GM13977 (cell line): ENCODE measurements at regions not wholly inside any gene's neighbourhood (a gene's known extent, or its start where the extent isn't known, plus 50 kb on each side); places are given as distances from the start of the nearest gene placed in this dataset.

Experiments
- DNase-seq: peaks from one replicate; pipeline ENCODE4 v3.0.0; 2012; ENCODE audit warnings: low spot score
- in situ Hi-C: fragments of 300-500 bp; cut with MboI; formaldehyde crosslinking; loops from one replicate; pipeline ENCODE4 v1.12.0; 2022; ENCODE audit warnings: low sequenced_read_pairs, low pct_unique_long_range_greater_than_20kb, mixed read lengths, inconsistent platforms; ENCODE audit not compliant: unreplicated experiment
- TF ChIP-seq, protein P1 (sequence below): IDR thresholded peaks from 2 replicates; pipeline ENCODE4 v1.5.1; 2012; ENCODE audit warnings: mild to moderate bottlenecking, control low read depth; ENCODE audit not compliant: insufficient read depth; ENCODE audit errors: extremely low read depth, missing control alignments

DNA sequence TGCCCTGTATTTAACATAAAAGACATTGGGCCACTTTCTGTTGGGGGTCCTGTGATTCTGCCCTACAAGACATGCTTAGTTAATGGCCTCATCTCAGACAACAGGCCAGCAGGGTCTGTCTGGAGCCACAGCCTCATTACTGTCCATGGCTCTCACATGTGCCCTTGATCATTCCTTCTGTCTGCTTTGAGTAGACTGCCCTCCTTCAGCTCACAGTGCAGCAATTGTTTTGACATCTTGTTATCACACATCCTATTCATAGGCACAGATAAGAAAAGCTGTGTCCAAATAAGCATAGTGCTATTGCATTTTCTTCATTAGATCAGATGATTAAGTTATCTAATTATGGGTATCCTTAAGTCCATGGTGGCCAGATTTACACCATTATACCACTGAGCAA, 127.9 kb downstream of the KCTD12 start:
- in situ Hi-C loops = no loop called here
- TF ChIP-seq, protein P1, sequence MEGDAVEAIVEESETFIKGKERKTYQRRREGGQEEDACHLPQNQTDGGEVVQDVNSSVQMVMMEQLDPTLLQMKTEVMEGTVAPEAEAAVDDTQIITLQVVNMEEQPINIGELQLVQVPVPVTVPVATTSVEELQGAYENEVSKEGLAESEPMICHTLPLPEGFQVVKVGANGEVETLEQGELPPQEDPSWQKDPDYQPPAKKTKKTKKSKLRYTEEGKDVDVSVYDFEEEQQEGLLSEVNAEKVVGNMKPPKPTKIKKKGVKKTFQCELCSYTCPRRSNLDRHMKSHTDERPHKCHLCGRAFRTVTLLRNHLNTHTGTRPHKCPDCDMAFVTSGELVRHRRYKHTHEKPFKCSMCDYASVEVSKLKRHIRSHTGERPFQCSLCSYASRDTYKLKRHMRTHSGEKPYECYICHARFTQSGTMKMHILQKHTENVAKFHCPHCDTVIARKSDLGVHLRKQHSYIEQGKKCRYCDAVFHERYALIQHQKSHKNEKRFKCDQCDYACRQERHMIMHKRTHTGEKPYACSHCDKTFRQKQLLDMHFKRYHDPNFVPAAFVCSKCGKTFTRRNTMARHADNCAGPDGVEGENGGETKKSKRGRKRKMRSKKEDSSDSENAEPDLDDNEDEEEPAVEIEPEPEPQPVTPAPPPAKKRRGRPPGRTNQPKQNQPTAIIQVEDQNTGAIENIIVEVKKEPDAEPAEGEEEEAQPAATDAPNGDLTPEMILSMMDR = no peak
- DNase-seq = no peak

DNA sequence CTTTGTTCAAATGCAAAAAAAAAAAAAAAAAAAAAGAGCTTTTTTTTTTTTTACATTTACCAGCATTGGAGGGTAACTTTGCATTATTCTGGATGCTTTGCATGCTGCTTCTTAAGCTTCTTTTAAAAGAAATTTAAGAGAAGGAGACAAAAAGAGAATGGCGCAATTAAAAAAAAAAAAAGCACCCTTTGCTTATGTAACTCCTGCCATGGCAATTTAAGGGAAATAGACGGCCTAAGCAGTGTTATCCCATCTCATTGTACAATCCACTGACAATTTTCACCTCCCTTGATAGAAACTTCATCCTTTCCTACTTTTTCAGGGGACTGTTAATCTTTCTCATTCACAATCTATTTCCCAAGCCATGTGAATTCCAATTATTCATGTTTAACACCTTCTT, 129.8 kb downstream of the KCTD12 start:
- no peak for DNase-seq
- in situ Hi-C loops = no loop called here
- TF ChIP-seq, protein P1 = no peak

DNA sequence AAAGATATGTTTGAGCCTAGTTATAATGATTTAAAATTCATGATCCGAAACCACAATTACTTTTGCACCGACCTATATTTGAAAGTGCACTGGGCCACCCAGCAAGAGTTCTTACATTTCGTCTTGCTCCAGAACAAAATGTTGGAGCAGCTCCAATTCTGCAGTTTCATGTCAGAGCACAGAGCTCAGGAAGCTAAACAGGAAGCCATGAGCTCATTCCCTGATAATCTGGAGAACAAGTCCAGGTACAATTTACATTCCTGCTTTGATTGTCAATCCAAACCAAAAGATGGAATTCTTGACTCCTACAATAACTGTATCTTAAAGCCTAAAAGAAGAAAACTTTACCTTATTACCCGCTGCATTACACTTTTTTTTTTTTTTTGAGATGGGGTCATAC, 131.8 kb downstream of the KCTD12 start:
- DNase-seq = no peak
- TF ChIP-seq, protein P1 = no peak
- in situ Hi-C loops = no loop called here

DNA sequence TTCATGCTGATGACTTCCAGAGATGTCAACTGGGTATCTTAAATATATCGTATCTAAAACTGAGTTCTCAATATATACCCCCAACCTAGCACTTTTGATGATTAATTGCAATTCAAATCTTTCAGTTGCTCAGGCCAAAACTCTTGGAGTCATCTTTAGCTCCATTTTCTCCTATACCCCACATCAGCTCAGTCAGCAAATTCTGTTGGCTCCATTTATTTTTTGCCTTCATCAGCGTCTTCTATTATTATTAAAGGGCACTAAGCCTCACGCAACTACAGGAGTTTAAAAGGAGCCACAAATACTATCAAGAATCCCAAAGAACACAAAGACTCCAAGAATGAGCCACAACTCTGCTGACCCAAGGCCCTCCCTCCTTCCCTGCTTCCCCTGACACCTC, 134.9 kb downstream of the KCTD12 start:
- in situ Hi-C loops = no loop called here
- TF ChIP-seq, protein P1 = no peak
- DNase-seq = no peak

DNA sequence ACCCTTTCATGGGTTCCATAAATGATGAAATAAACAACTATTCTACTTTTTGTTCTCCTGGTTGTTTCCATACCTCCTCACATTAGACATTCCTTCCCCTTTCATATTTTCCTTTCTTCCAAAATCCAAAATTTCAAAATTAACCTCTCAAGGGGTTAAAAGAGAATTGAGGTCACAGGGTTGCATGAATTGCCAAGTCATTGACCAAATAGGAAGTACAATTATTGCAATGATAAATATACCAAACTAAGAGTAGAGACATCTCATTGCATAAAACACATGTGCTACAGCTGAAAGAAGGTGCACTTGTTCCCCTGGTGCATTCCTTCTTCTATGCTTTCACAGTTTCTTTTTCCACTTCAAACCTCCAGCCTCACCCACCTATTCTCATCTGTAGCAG, 136.1 kb downstream of the KCTD12 start:
- no peak for DNase-seq
- in situ Hi-C loops = no loop called here
- TF ChIP-seq, protein P1 = no peak

DNA sequence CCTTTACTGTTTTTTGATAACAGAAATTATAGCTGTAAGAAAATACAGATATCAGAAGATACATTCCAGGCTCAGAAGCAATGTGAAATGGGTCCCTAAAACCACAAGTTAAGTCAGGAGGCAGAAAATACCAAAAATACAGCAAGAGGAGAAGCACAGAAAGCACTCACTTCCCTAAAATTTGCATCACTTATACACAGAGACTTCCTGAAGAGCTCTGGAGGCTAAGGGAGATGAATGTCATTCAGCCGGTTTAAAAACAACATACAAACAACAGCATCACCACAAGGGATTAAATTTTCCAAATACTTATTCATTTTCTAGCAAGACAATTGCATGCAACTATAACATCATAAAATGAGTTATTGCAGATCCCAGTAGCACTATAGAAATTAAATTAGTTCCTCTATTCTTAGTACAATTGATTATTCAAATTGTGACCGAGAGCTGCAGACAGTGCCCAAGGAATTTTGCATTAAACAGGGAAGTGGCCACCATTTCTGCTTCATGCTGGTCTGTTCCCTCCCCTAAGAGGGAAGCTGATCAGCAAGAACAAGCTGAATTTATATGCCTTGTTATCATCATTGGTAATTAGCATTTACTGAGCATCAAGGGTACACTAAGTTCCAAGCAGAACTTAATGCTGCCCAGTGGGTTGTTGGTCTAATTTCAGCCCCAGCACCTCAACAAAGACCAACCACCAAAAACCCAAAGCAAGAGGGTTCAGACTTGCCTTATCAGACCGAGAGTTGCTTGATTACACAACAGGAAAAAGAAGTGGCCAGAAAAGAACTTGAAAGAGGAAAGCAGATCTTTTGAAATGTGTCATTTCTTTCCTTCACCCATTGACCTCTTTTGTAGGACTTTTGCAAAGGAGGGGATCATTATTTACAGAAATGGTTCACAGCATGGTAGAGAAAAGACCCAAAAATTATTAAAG, 140.7 kb downstream of the KCTD12 start:
- peak; percentile 25 for DNase-seq
- TF ChIP-seq, protein P1 = no peak
- in situ Hi-C loops = no loop called here
